OCI-LY1 (cell line): ENCODE measurements at regions not wholly inside any gene's neighbourhood (a gene's known extent, or its start where the extent isn't known, plus 50 kb on each side); places are given as distances from the start of the nearest gene placed in this dataset.
"Not testable (repeated sequence)": the region's sequence is repeated elsewhere in the genome, so short reads cannot be mapped to it uniquely, and the experiment has no call there.

ENCODE experiments used
- CTCF ChIP-seq: fragments of 200-600 bp; sonication (generic), shearing (Covaris generic); IDR thresholded peaks from 2 replicates; pipeline ENCODE4 v1.5.1; 2017; ENCODE audit warnings: mild to moderate bottlenecking, antibody characterized with exemption, low read length, moderate library complexity, mixed read lengths
- EZH2 ChIP-seq: fragments of 200-600 bp; sonication (generic), shearing (Covaris generic); IDR thresholded peaks from 2 replicates; pipeline ENCODE4 v1.8.0; 2017; ENCODE audit warnings: borderline replicate concordance, mixed run types, mild to moderate bottlenecking, antibody characterized with exemption, low read length, moderate library complexity, mixed read lengths

GRCh38 chr16:22695773-22696172 lies 118.2 kb upstream of the HS3ST2 start:
- not testable (repeated sequence) for TF ChIP-seq CTCF, EZH2
